ENCODE measurements at regions not wholly inside any gene's neighbourhood (a gene's known extent, or its start where the extent isn't known, plus 50 kb on each side); places are given as distances from the start of the nearest gene placed in this dataset.

- no peaks in the 10 kb centered on the region for H4K20me1 ChIP-seq (ENCODE audit: low read length)
- H3K79me2 ChIP-seq (ENCODE audit: low read length): no peaks in the 10 kb centered on the region
- no TSS peak for BruUV-seq (replicated peaks)
- H2AFZ ChIP-seq (ENCODE audit: low read length): no peak overlapping the region
- no peaks in the 10 kb centered on the region for H3F3A ChIP-seq (ENCODE audit: low read length, unreplicated experiment)
- intact Hi-C loops (cut with micrococcal nuclease): no loop called here
- H3K36me3 ChIP-seq (ENCODE audit: low read depth, low read length): no peaks in the 10 kb centered on the region
- H3K9me2 ChIP-seq (replicated peaks; ENCODE audit: low read length): no peaks in the 10 kb centered on the region
- DNase-seq: peak; percentile 28
- no peaks in the 10 kb centered on the region for H3K9me3 ChIP-seq (ENCODE audit: low read length)
- no peak overlapping the region for H3K9ac ChIP-seq (ENCODE audit: low read length)
- no peak overlapping the region for H3K4me2 ChIP-seq (ENCODE audit: low read length)
- peaks cover 7% of the 10 kb centered on the region; the same call in 1 of the 2 replicates for H3K4me1 ChIP-seq (ENCODE audit: insufficient read depth, low read length)
- ChIA-PET POLR2A (ENCODE audit: unreplicated experiment) (no interaction called here), CTCF (no interaction called here)
- TF ChIP-seq EZH2 (IDR thresholded peaks at IDR 0.05; ENCODE audit: low read length, unreplicated experiment) (no peak), EZH2phosphoT487 (IDR thresholded peaks at IDR 0.05; ENCODE audit: borderline replicate concordance, low read length) (no peak), CTCF (conservative IDR thresholded peaks at IDR 0.05; ENCODE audit: low read depth, low read length) (no peak)
- no peak overlapping the region for H3K27ac ChIP-seq (ENCODE audit: low read length)
- no peaks in the 10 kb centered on the region for H3K27me3 ChIP-seq (ENCODE audit: low read length)
- no peak for ATAC-seq
- no peak overlapping the region for H3K4me3 ChIP-seq (ENCODE audit: low read length)
These were observed 1168.4 kb downstream of the SLITRK1 start for GRCh38 chr13:82713687-82714405.

DNA sequence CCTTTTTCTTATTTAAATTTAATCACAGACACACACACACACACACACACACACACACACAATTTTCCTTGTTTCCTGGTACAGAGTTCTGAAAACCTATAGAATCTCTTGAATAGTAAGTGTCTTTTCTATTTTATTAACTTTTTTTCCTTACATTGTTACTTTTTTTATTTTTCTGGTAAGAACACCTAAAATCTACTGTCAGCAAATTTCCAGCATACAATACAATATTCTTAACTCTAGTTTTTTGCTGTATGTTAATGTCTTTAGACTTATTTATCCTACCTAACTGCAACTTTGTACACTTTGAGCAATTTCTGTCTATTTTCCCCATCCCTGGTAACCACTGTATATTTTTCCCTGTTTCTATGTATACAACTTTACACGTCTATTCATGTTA lies 1179.8 kb downstream of the SLITRK1 start:
- intact Hi-C loops (cut with micrococcal nuclease): no loop called here
- no TSS peak for BruUV-seq (replicated peaks)
- no peak for TF ChIP-seq CTCF (conservative IDR thresholded peaks at IDR 0.05; ENCODE audit: low read depth, low read length)
- no peak for TF ChIP-seq EZH2phosphoT487 (IDR thresholded peaks at IDR 0.05; ENCODE audit: borderline replicate concordance, low read length)
- no peak for TF ChIP-seq EZH2 (IDR thresholded peaks at IDR 0.05; ENCODE audit: low read length, unreplicated experiment)

GRCh38 chr13:82701020-82701419 lies 1181.3 kb downstream of the SLITRK1 start:
- BruUV-seq (replicated peaks): no TSS peak
- no peaks in the 10 kb centered on the region for H3F3A ChIP-seq (ENCODE audit: low read length, unreplicated experiment)
- no peak overlapping the region for H3K4me2 ChIP-seq (ENCODE audit: low read length)
- ATAC-seq (no peak), DNase-seq (no peak)
- CTCF ChIA-PET: no interaction called here
- no peaks in the 10 kb centered on the region for H4K20me1 ChIP-seq (ENCODE audit: low read length)
- no peaks in the 10 kb centered on the region for H3K36me3 ChIP-seq (ENCODE audit: low read depth, low read length)
- no peak overlapping the region for H3K27ac ChIP-seq (ENCODE audit: low read length)
- no peaks in the 10 kb centered on the region for H3K9me2 ChIP-seq (replicated peaks; ENCODE audit: low read length)
- intact Hi-C loops (cut with micrococcal nuclease): no loop called here
- no peak overlapping the region for H3K4me3 ChIP-seq (ENCODE audit: low read length)
- no peaks in the 10 kb centered on the region for H3K4me1 ChIP-seq (ENCODE audit: insufficient read depth, low read length)
- POLR2A ChIA-PET (ENCODE audit: unreplicated experiment): no interaction called here
- H3K27me3 ChIP-seq (ENCODE audit: low read length): no peaks in the 10 kb centered on the region
- no peak overlapping the region for H3K9ac ChIP-seq (ENCODE audit: low read length)
- no peaks in the 10 kb centered on the region for H3K9me3 ChIP-seq (ENCODE audit: low read length)
- H3K79me2 ChIP-seq (ENCODE audit: low read length): no peaks in the 10 kb centered on the region
- no peak for TF ChIP-seq EZH2 (IDR thresholded peaks at IDR 0.05; ENCODE audit: low read length, unreplicated experiment)
- no peak for TF ChIP-seq EZH2phosphoT487 (IDR thresholded peaks at IDR 0.05; ENCODE audit: borderline replicate concordance, low read length)
- no peak for TF ChIP-seq CTCF (conservative IDR thresholded peaks at IDR 0.05; ENCODE audit: low read depth, low read length)
- no peak overlapping the region for H2AFZ ChIP-seq (ENCODE audit: low read length)

More for the DNA sequence above, 1179.8 kb downstream of the SLITRK1 start:
- Histone ChIP-seq H3K36me3 (ENCODE audit: low read depth, low read length) (no peaks in the 10 kb centered on the region), H3K4me1 (ENCODE audit: insufficient read depth, low read length) (no peaks in the 10 kb centered on the region), H2AFZ (ENCODE audit: low read length) (no peak overlapping the region), H3K27ac (ENCODE audit: low read length) (no peak overlapping the region), H3K4me2 (ENCODE audit: low read length) (no peak overlapping the region), H3K9me2 (replicated peaks; ENCODE audit: low read length) (no peaks in the 10 kb centered on the region), H3F3A (ENCODE audit: low read length, unreplicated experiment) (no peaks in the 10 kb centered on the region), H3K79me2 (ENCODE audit: low read length) (no peaks in the 10 kb centered on the region), H3K27me3 (ENCODE audit: low read length) (no peaks in the 10 kb centered on the region), H3K9me3 (ENCODE audit: low read length) (no peaks in the 10 kb centered on the region), H3K4me3 (ENCODE audit: low read length) (no peak overlapping the region), H3K9ac (ENCODE audit: low read length) (no peak overlapping the region), H4K20me1 (ENCODE audit: low read length) (no peaks in the 10 kb centered on the region)
- ATAC-seq (no peak), DNase-seq (no peak)
- POLR2A ChIA-PET (ENCODE audit: unreplicated experiment): no interaction called here
- CTCF ChIA-PET: no interaction called here
